Hematopoietic multipotent progenitor cell treated with erythropoietin and hydrocortisone succinate and interleukin-3 and kit ligand, for 15 days (in vitro differentiated cells): ENCODE measurements at regions not wholly inside any gene's neighbourhood (a gene's known extent, or its start where the extent isn't known, plus 50 kb on each side); places are given as distances from the start of the nearest gene placed in this dataset.

Source experiments
- DNase-seq: peaks from one replicate; pipeline ENCODE4 v3.0.0-alpha.2; 2015; ENCODE audit warnings: low spot score

- no peak for DNase-seq
Measured at GRCh38 chr9:79210541-79211243, 361.1 kb upstream of the TLE4 start.

- no peak for DNase-seq
Measured at GRCh38 chr9:79213417-79214125, 358.2 kb upstream of the TLE4 start.

GRCh38 chr9:79215821-79216220 lies 355.9 kb upstream of the TLE4 start:
- DNase-seq: no peak

- no peak for DNase-seq
Measured at GRCh38 chr9:79220251-79220650, 351.5 kb upstream of the TLE4 start.

GRCh38 chr9:79220666-79221065 lies 351.1 kb upstream of the TLE4 start:
- no peak for DNase-seq

- DNase-seq: no peak
Measured at GRCh38 chr9:79221084-79221483, 350.7 kb upstream of the TLE4 start.

- no peak for DNase-seq
Measured at GRCh38 chr9:79222483-79222882, 349.3 kb upstream of the TLE4 start.

GRCh38 chr9:79224672-79225433 lies 346.9 kb upstream of the TLE4 start:
- no peak for DNase-seq

GRCh38 chr9:79233542-79233941 lies 338.2 kb upstream of the TLE4 start:
- no peak for DNase-seq

- no peak for DNase-seq
Measured at GRCh38 chr9:79236466-79236865, 335.3 kb upstream of the TLE4 start.

GRCh38 chr9:79237861-79238260 lies 333.9 kb upstream of the TLE4 start:
- no peak for DNase-seq

- no peak for DNase-seq
Measured at GRCh38 chr9:79240774-79241173, 331.0 kb upstream of the TLE4 start.

GRCh38 chr9:79242489-79242888 lies 329.3 kb upstream of the TLE4 start:
- no peak for DNase-seq

GRCh38 chr9:79246170-79246569 lies 325.6 kb upstream of the TLE4 start:
- DNase-seq: no peak

- no peak for DNase-seq
Measured at GRCh38 chr9:79247021-79247420, 324.7 kb upstream of the TLE4 start.

- DNase-seq: no peak
Measured at GRCh38 chr9:79250806-79251205, 321.0 kb upstream of the TLE4 start.

- DNase-seq: no peak
Measured at GRCh38 chr9:79254900-79255650, 316.7 kb upstream of the TLE4 start.

GRCh38 chr9:79255651-79256260 lies 316.0 kb upstream of the TLE4 start:
- no peak for DNase-seq

- DNase-seq: no peak
Measured at GRCh38 chr9:79256691-79257213, 315.0 kb upstream of the TLE4 start.

- DNase-seq: no peak
Measured at GRCh38 chr9:79257228-79257781, 314.5 kb upstream of the TLE4 start.

- DNase-seq: no peak
Measured at GRCh38 chr9:79257790-79258351, 313.9 kb upstream of the TLE4 start.
